ENCODE measurements at regions not wholly inside any gene's neighbourhood (a gene's known extent, or its start where the extent isn't known, plus 50 kb on each side); places are given as distances from the start of the nearest gene placed in this dataset.

GRCh38 chr3:143207338-143207961 is 87.9 kb downstream of the CHST2 start:
- no peak for DNase-seq (ENCODE audit: low read depth in 2 of 2)

- DNase-seq (ENCODE audit: low read depth in 2 of 2): no peak
These were observed 89.6 kb downstream of the CHST2 start for GRCh38 chr3:143208976-143209714.

GRCh38 chr3:143209715-143210059 is 90.1 kb downstream of the CHST2 start:
- no peak for DNase-seq (ENCODE audit: low read depth in 2 of 2)

DNA sequence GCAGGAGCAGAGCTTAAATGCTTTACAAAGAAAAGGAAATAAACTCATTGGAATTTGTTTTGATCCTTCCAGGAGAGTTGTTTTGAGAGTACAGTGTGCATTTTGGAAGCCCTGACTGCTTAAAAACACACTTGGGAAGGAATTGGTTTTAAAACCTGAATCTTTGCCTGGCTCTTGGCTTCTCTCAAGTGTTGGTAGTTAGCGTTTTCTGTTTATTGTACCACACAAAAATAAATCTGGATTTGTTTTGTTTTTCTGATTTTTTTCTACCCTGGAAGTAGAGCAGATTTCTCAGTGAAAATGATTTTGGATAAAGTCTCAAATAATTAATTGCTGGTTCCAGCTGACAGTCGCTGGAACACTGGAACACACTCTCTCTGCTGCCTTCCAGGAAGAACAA is 90.6 kb downstream of the CHST2 start:
- no peak for DNase-seq (ENCODE audit: low read depth in 2 of 2)

GRCh38 chr3:143215059-143215458 is 95.5 kb downstream of the CHST2 start:
- no peak for DNase-seq (ENCODE audit: low read depth in 2 of 2)
